ENCODE measurements at regions not wholly inside any gene's neighbourhood (a gene's known extent, or its start where the extent isn't known, plus 50 kb on each side); places are given as distances from the start of the nearest gene placed in this dataset.

DNA sequence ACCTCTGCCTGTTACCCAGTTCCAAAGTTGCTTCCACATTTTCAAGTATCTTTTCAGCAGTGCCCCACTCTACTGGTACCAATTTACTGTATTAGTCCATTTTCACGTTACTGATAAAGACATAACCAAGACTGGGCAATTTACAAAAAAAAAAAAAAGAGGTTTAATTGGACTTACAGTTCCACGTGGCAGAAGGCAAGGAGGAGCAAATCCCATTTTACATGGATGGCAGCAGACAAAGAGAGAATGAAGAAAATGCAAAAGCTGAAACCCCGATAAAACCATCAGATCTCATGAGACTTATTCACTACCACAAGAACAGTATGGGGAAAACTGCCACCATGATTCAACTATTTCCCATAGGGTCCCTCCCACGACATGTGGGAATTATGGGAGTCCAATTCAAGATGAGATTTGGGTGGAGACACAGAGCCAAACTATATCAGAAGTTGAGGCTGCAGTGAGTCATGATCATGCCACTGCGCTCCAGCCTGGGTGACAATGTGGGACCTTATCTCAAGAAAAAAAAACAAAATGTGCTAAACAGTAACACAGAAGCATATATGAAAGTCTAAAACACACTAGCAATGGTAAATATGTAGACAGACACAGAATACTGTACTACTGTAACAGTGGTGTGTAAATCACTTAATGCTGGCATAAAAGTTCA is 190.3 kb upstream of the ZC3H12C start:
- no peak for TF ChIP-seq POLR2A (IDR thresholded peaks at IDR 0.05)
- TF ChIP-seq, protein P1, sequence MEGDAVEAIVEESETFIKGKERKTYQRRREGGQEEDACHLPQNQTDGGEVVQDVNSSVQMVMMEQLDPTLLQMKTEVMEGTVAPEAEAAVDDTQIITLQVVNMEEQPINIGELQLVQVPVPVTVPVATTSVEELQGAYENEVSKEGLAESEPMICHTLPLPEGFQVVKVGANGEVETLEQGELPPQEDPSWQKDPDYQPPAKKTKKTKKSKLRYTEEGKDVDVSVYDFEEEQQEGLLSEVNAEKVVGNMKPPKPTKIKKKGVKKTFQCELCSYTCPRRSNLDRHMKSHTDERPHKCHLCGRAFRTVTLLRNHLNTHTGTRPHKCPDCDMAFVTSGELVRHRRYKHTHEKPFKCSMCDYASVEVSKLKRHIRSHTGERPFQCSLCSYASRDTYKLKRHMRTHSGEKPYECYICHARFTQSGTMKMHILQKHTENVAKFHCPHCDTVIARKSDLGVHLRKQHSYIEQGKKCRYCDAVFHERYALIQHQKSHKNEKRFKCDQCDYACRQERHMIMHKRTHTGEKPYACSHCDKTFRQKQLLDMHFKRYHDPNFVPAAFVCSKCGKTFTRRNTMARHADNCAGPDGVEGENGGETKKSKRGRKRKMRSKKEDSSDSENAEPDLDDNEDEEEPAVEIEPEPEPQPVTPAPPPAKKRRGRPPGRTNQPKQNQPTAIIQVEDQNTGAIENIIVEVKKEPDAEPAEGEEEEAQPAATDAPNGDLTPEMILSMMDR (IDR thresholded peaks at IDR 0.05), result no peak
- no peak for TF ChIP-seq EP300 (IDR thresholded peaks at IDR 0.05)
